Endothelial cell of umbilical vein (primary cell): ENCODE measurements at regions not wholly inside any gene's neighbourhood (a gene's known extent, or its start where the extent isn't known, plus 50 kb on each side); places are given as distances from the start of the nearest gene placed in this dataset.

Experiments used
- BruUV-seq: library from RNA; stranded (reverse); fragments of 400-500 nt; replicated peaks from 2 replicates; lab custom pipeline; 2021; lab: Mats Ljungman, UMichigan
- CTCF ChIA-PET: fragments of 300-600, 350-600 bp; sonication (Branson Sonifier 250); formaldehyde crosslinking; loops from one replicate; lab custom pipeline; 2021; ENCODE audit warnings: antibody characterized with exemption, inconsistent platforms; lab: Charles Lee
- POLR2A ChIA-PET: fragments of 300-600, 350-600 bp; sonication (Branson Sonifier 250); formaldehyde crosslinking; loops from one replicate; lab custom pipeline; 2021; ENCODE audit warnings: antibody characterized with exemption, inconsistent platforms; lab: Charles Lee
- DNase-seq: peaks from one replicate; pipeline ENCODE4 v3.0.0-alpha.2; 2011; ENCODE audit warnings: low read depth, low spot score
- FAIRE-seq: peaks from 2 replicates; lab custom pipeline; 2011; peaks lifted over from hg19 to GRCh38; lab: Jason Lieb, UNC
- H2AFZ ChIP-seq: 2 replicates; pipeline ENCODE4 v1.6.0; 2012; ENCODE audit warnings: low read depth, low read length, control low read depth, inconsistent platforms
- H3K27ac ChIP-seq: 2 replicates; pipeline ENCODE4 v1.5.1; 2011; ENCODE audit warnings: low read depth, mild to moderate bottlenecking, control low read depth, low read length, moderate library complexity; ENCODE audit not compliant: insufficient read depth
- H3K27me3 ChIP-seq, 2 experiments: 2 replicates each; pipeline versions ENCODE4 v1.6.0 to v1.6.1; 2011; ENCODE audit warnings: low read length in 2 of 2, mixed read lengths in 1 of 2; ENCODE audit not compliant: control insufficient read depth in 2 of 2, insufficient read depth in 2 of 2
- H3K36me3 ChIP-seq, 2 experiments: 2 replicates in 1 of 2; 3 replicates in 1 of 2; pipeline ENCODE4 v1.5.1; 2011; ENCODE audit warnings: low read length in 2 of 2, mild to moderate bottlenecking in 1 of 2, moderate library complexity in 1 of 2; ENCODE audit not compliant: control insufficient read depth in 2 of 2, insufficient read depth in 2 of 2; ENCODE audit errors: extremely low read depth in 1 of 2
- H3K4me1 ChIP-seq: 3 replicates; pipeline ENCODE4 v1.5.1; 2011; ENCODE audit warnings: mild to moderate bottlenecking, low read length; ENCODE audit not compliant: control insufficient read depth, insufficient read depth; ENCODE audit errors: extremely low read depth
- H3K4me2 ChIP-seq: 2 replicates; pipeline ENCODE4 v1.6.1; 2011; ENCODE audit warnings: low read length, control low read depth, mixed read lengths; ENCODE audit not compliant: insufficient read depth
- H3K4me3 ChIP-seq, 3 experiments: fragments of 200-600 bp in 1 of 3; sonication (generic), shearing (Covaris generic) in 1 of 3; replicated peaks in 1 of 3; 2 replicates each; pipeline ENCODE4 v1.5.1; 2011 to 2016; ENCODE audit warnings: control low read depth in 3 of 3, low read length in 3 of 3, mild to moderate bottlenecking in 2 of 3, inconsistent platforms in 1 of 3, low read depth in 1 of 3, moderate library complexity in 1 of 3; ENCODE audit not compliant: insufficient read depth in 1 of 3
- H3K79me2 ChIP-seq: 2 replicates; pipeline ENCODE4 v1.6.0; 2012; ENCODE audit warnings: low read length, inconsistent platforms; ENCODE audit not compliant: control insufficient read depth, insufficient read depth
- H3K9ac ChIP-seq: replicated peaks from 2 replicates; pipeline ENCODE3; 2011; ENCODE audit warnings: low read length, control low read depth; ENCODE audit not compliant: insufficient read depth; ENCODE audit errors: extremely low read depth
- H3K9me1 ChIP-seq: replicated peaks from 3 replicates; pipeline ENCODE4 v1.6.0; 2011; ENCODE audit warnings: mild to moderate bottlenecking, low read length; ENCODE audit not compliant: control insufficient read depth, insufficient read depth; ENCODE audit errors: extremely low read depth
- H3K9me3 ChIP-seq: replicated peaks from 2 replicates; pipeline ENCODE4 v1.5.1; 2012; ENCODE audit warnings: low read length, inconsistent platforms; ENCODE audit not compliant: control insufficient read depth, insufficient read depth
- H4K20me1 ChIP-seq: replicated peaks from 2 replicates; pipeline ENCODE3; 2011; ENCODE audit warnings: mild to moderate bottlenecking, low read length; ENCODE audit not compliant: control insufficient read depth, insufficient read depth; ENCODE audit errors: extremely low read depth
- CTCF ChIP-seq, 2 donors: IDR thresholded peaks; 1 replicate in 1 of 2; 2 replicates in 1 of 2; pipeline ENCODE4 v1.5.1; 2011; ENCODE audit warnings: low read length in 2 of 2, mild to moderate bottlenecking in 2 of 2, moderate library complexity in 2 of 2, control low read depth in 1 of 2, inconsistent platforms in 1 of 2, low read depth in 1 of 2; ENCODE audit not compliant: insufficient read depth in 1 of 2; ENCODE audit errors: extremely low read depth in 1 of 2
- MYC ChIP-seq: IDR thresholded peaks from one replicate; pipeline ENCODE4 v1.6.1; 2011; ENCODE audit warnings: mild to moderate bottlenecking, low read depth, low read length
- POLR2A ChIP-seq: IDR thresholded peaks from 2 replicates; pipeline ENCODE4 v1.6.1; 2012; ENCODE audit warnings: low read depth, mild to moderate bottlenecking, control low read depth, low read length
- dilution Hi-C: fragments of 300-500 bp; cut with MboI; formaldehyde crosslinking; loops from one replicate; pipeline ENCODE4 v1.15.0; 2019; ENCODE audit warnings: low sequenced_read_pairs; ENCODE audit not compliant: extremely low pct_ligation_motif_present
- intact Hi-C: fragments of 100-400 bp; cut with micrococcal nuclease; formaldehyde crosslinking; loops from one replicate; pipeline ENCODE4 v1.10.0; 2022

- FAIRE-seq: peak; percentile 85
- intact Hi-C loops: loop anchor here (1.0 to 2.0 kb wide), 2 partner anchors 156 to 652 kb away; no protein-coding TSS in a partner anchor
Observed at GRCh38 chr2:118202707-118203303, 114.5 kb downstream of the INSIG2 start.

More at GRCh38 chr2:118202707-118203303, 114.5 kb downstream of the INSIG2 start:
- Histone ChIP-seq H3K9me3 (no peaks in the 10 kb centered on the region), H3K9me1 (no peaks in the 10 kb centered on the region), H4K20me1 (no peaks in the 10 kb centered on the region), H3K9ac (no peak overlapping the region), H3K36me3 (no peaks in the 10 kb centered on the region), H3K4me1 (no peaks in the 10 kb centered on the region), H3K4me2 (no peak overlapping the region), H3K27me3 (peaks cover 2 to 11% of the 10 kb centered on the region in 2 experiments), H3K27ac (no peak overlapping the region), H3K4me3 (no peak overlapping the region), H2AFZ (no peak overlapping the region), H3K79me2 (no peaks in the 10 kb centered on the region)
- TF ChIP-seq CTCF (IDR thresholded peaks at IDR 0.05; ENCODE audit: extremely low read depth in 1 of 2, insufficient read depth in 1 of 2, low read depth in 1 of 2, low read length in 2 of 2) (peak; percentile 86 to 92), MYC (no peak), POLR2A (no peak)
- CTCF ChIA-PET: interaction anchor here (1.4 to 3.5 kb wide), 4 partner anchors 16 to 652 kb away, joined by 3 to 26 read pairs (median 10); no protein-coding TSS in a partner anchor
- DNase-seq: peak; percentile 43
- BruUV-seq: no TSS peak
- dilution Hi-C loops: no loop called here
- POLR2A ChIA-PET: no interaction called here
